MM.1S (cell line): ENCODE measurements at regions not wholly inside any gene's neighbourhood (a gene's known extent, or its start where the extent isn't known, plus 50 kb on each side); places are given as distances from the start of the nearest gene placed in this dataset.

Experiments
- DNase-seq: peaks from one replicate; pipeline ENCODE4 v3.0.0-alpha.2; 2015
- H2AFZ ChIP-seq: fragments of 300-600 bp; sonication (generic); 2 replicates; pipeline ENCODE4 v1.6.0; 2016; ENCODE audit warnings: antibody characterized with exemption, low read length
- H3F3A ChIP-seq: fragments of 300-600 bp; sonication (generic); 2 replicates; pipeline ENCODE4 v1.6.1; 2016; ENCODE audit warnings: mild to moderate bottlenecking, antibody characterized with exemption, low read length, moderate library complexity, mixed read lengths; ENCODE audit not compliant: insufficient read depth
- H3K27ac ChIP-seq: fragments of 300-600 bp; sonication (generic); 2 replicates; pipeline ENCODE4 v1.5.1; 2016; ENCODE audit warnings: mild to moderate bottlenecking, low read length
- H3K27me3 ChIP-seq: fragments of 300-600 bp; sonication (generic); replicated peaks from 2 replicates; pipeline ENCODE4 v1.6.0; 2016; ENCODE audit warnings: low read length; ENCODE audit not compliant: insufficient read depth
- H3K36me3 ChIP-seq: fragments of 300-600 bp; sonication (generic); replicated peaks from 2 replicates; pipeline ENCODE4 v1.6.1; 2016; ENCODE audit warnings: mild to moderate bottlenecking, low read length, mixed read lengths; ENCODE audit not compliant: insufficient read depth
- H3K4me1 ChIP-seq: fragments of 300-600 bp; sonication (generic); 2 replicates; pipeline ENCODE4 v1.6.1; 2016; ENCODE audit warnings: low read length, mixed read lengths
- H3K4me2 ChIP-seq: fragments of 300-600 bp; sonication (generic); 2 replicates; pipeline ENCODE4 v1.6.0; 2016; ENCODE audit warnings: low read depth, low read length
- H3K4me3 ChIP-seq: fragments of 300-600 bp; sonication (generic); 2 replicates; pipeline ENCODE4 v1.5.1; 2016; ENCODE audit warnings: low read length, mixed read lengths
- H3K79me2 ChIP-seq: fragments of 300-600 bp; sonication (generic); 2 replicates; pipeline ENCODE4 v1.6.1; 2016; ENCODE audit warnings: mixed run types, low read length, mixed read lengths
- H3K9ac ChIP-seq: fragments of 300-600 bp; sonication (generic); 2 replicates; pipeline ENCODE4 v1.6.1; 2016; ENCODE audit warnings: low read length, mixed read lengths
- H3K9me2 ChIP-seq: fragments of 300-600 bp; sonication (generic); replicated peaks from 2 replicates; pipeline ENCODE4 v1.6.1; 2016; ENCODE audit warnings: mild to moderate bottlenecking, low read length, mixed read lengths; ENCODE audit not compliant: insufficient read depth
- H3K9me3 ChIP-seq: fragments of 300-600 bp; sonication (generic); replicated peaks from 2 replicates; pipeline ENCODE4 v1.6.1; 2016; ENCODE audit warnings: mild to moderate bottlenecking, low read length, mixed read lengths; ENCODE audit not compliant: insufficient read depth
- H4K20me1 ChIP-seq: fragments of 300-600 bp; sonication (generic); 2 replicates; pipeline ENCODE4 v1.6.1; 2016; ENCODE audit warnings: mild to moderate bottlenecking, low read length, moderate library complexity, mixed read lengths; ENCODE audit not compliant: insufficient read depth
- CTCF ChIP-seq: fragments of 300-600 bp; sonication (generic); IDR thresholded peaks from 2 replicates; pipeline ENCODE4 v1.5.1; 2016; ENCODE audit warnings: antibody characterized with exemption, low read length, mixed read lengths
- EZH2 ChIP-seq: fragments of 300-600 bp; sonication (generic); optimal IDR thresholded peaks from 2 replicates; pipeline ENCODE3; 2017; ENCODE audit warnings: low read depth, mild to moderate bottlenecking, antibody characterized with exemption, low read length, mixed read lengths
- EZH2phosphoT487 ChIP-seq: fragments of 300-600 bp; sonication (generic); IDR thresholded peaks from 2 replicates; pipeline ENCODE4 v1.6.1; 2018; ENCODE audit warnings: antibody characterized with exemption, low read length

DNA sequence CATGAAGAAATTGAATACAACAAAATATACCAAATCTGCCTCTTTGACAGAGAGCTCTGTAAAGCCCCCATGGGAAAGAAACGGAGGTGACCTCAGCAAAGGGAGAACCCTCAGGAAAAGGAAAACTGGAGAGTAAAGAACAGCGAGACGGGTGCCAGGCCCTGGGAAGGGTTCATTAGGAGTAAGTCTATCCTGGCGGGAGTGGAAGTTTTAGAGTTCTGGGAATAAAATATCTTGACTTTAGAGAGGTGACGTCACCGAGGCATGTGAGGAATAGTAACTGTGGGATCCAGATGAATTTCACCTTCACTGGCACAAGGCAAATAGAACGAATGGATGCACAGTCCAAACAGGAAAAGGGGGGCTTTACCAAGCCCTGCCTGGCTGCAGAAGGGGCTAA is 362.8 kb upstream of the IGFBP3 start:
- Histone ChIP-seq H3K4me3 (no peak overlapping the region), H3K9ac (no peak overlapping the region), H3K4me2 (no peak overlapping the region), H3K9me2 (no peaks in the 10 kb centered on the region), H2AFZ (no peak overlapping the region), H3K27ac (no peak overlapping the region), H3K4me1 (no peaks in the 10 kb centered on the region), H3K27me3 (no peaks in the 10 kb centered on the region), H4K20me1 (no peaks in the 10 kb centered on the region), H3K79me2 (no peaks in the 10 kb centered on the region), H3K36me3 (no peaks in the 10 kb centered on the region), H3K9me3 (no peaks in the 10 kb centered on the region), H3F3A (no peaks in the 10 kb centered on the region)
- TF ChIP-seq EZH2 = no peak
- no peak for TF ChIP-seq EZH2phosphoT487
- TF ChIP-seq CTCF = no peak
- no peak for DNase-seq

GRCh38 chr7:46282155-46282554 is 361.1 kb upstream of the IGFBP3 start:
- H3K9ac ChIP-seq = no peak overlapping the region
- H3K79me2 ChIP-seq = no peaks in the 10 kb centered on the region
- H3K9me2 ChIP-seq = no peaks in the 10 kb centered on the region
- no peaks in the 10 kb centered on the region for H3K27me3 ChIP-seq
- no peaks in the 10 kb centered on the region for H3K4me1 ChIP-seq
- no peak overlapping the region for H3K27ac ChIP-seq
- H4K20me1 ChIP-seq = no peaks in the 10 kb centered on the region
- no peaks in the 10 kb centered on the region for H3K9me3 ChIP-seq
- no peak overlapping the region for H3K4me2 ChIP-seq
- no peak for TF ChIP-seq EZH2phosphoT487
- no peak overlapping the region for H2AFZ ChIP-seq
- no peaks in the 10 kb centered on the region for H3F3A ChIP-seq
- H3K36me3 ChIP-seq = no peaks in the 10 kb centered on the region
- DNase-seq = no peak
- H3K4me3 ChIP-seq = no peak overlapping the region

DNA sequence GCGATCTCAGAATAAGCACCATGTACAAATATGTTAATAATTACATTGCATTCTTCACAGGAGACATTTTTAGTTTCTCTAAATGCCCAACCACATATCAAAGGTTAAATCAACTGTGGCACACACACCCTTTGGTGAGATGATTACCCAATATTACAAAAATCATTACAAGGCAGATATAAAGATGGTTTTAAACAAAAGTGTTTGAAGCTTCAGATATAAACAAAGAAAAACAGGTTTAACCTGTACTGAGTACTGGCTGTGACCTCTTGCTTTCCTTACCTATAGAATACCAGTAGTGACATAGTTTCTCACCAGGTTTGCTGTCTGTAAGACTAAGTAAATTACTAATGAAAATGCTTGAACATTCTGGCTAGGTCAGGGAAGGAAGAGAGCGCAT is 360.0 kb upstream of the IGFBP3 start:
- no peaks in the 10 kb centered on the region for H3K79me2 ChIP-seq
- DNase-seq = no peak
- H3K4me2 ChIP-seq = no peak overlapping the region

GRCh38 chr7:46279290-46279689 is 358.2 kb upstream of the IGFBP3 start:
- Histone ChIP-seq H3K9me2 (no peaks in the 10 kb centered on the region), H3K9ac (no peak overlapping the region), H3F3A (no peaks in the 10 kb centered on the region), H2AFZ (no peak overlapping the region), H3K4me1 (no peaks in the 10 kb centered on the region), H3K4me2 (no peak overlapping the region), H3K4me3 (no peak overlapping the region), H3K27me3 (no peaks in the 10 kb centered on the region), H3K9me3 (no peaks in the 10 kb centered on the region), H3K79me2 (no peaks in the 10 kb centered on the region), H4K20me1 (no peaks in the 10 kb centered on the region), H3K27ac (no peak overlapping the region), H3K36me3 (no peaks in the 10 kb centered on the region)
- DNase-seq = no peak
- TF ChIP-seq CTCF (no peak), EZH2 (no peak), EZH2phosphoT487 (no peak)

More for the DNA sequence above, 360.0 kb upstream of the IGFBP3 start:
- Histone ChIP-seq H3K4me3 (no peak overlapping the region), H3K9me2 (no peaks in the 10 kb centered on the region), H3K4me1 (no peaks in the 10 kb centered on the region), H3K9ac (no peak overlapping the region), H4K20me1 (no peaks in the 10 kb centered on the region), H3K36me3 (no peaks in the 10 kb centered on the region), H2AFZ (no peak overlapping the region), H3K9me3 (no peaks in the 10 kb centered on the region), H3K27ac (no peak overlapping the region), H3K27me3 (no peaks in the 10 kb centered on the region), H3F3A (no peaks in the 10 kb centered on the region)
- TF ChIP-seq EZH2 (no peak), CTCF (no peak), EZH2phosphoT487 (no peak)
